Stimulated activated naive CD8-positive, alpha-beta T cell treated with anti-CD3 and anti-CD28 coated beads, Interleukin-15, Interleukin-2, amounts not matched to agents 100 ng/mL and 50 ng/mL, for 24 hours (primary cell): ENCODE measurements at regions not wholly inside any gene's neighbourhood (a gene's known extent, or its start where the extent isn't known, plus 50 kb on each side); places are given as distances from the start of the nearest gene placed in this dataset.

ENCODE experiments used
- H3K27ac Mint-ChIP-seq: one replicate; pipeline ENCODE4 v1.8.0; 2021; ENCODE audit warnings: mild to moderate bottlenecking, mixed read lengths
- H3K27me3 Mint-ChIP-seq: one replicate; pipeline ENCODE4 v1.8.0; 2021; ENCODE audit warnings: mixed read lengths
- H3K36me3 Mint-ChIP-seq: one replicate; pipeline ENCODE4 v1.8.0; 2021; ENCODE audit warnings: low read depth, mixed read lengths
- H3K4me1 Mint-ChIP-seq: one replicate; pipeline ENCODE4 v1.8.0; 2021; ENCODE audit warnings: low read depth, mixed read lengths
- H3K4me3 Mint-ChIP-seq: one replicate; pipeline ENCODE4 v1.8.0; 2021; ENCODE audit warnings: mild to moderate bottlenecking, mixed read lengths
- H3K9me3 Mint-ChIP-seq: one replicate; pipeline ENCODE4 v1.8.0; 2021; ENCODE audit warnings: mixed read lengths

- peaks cover 7% of the 10 kb centered on the region for H3K27me3 Mint-ChIP-seq
- no peak overlapping the region for H3K4me3 Mint-ChIP-seq
- no peak overlapping the region for H3K27ac Mint-ChIP-seq
- H3K4me1 Mint-ChIP-seq: no peaks in the 10 kb centered on the region
- H3K9me3 Mint-ChIP-seq: peaks cover 11% of the 10 kb centered on the region
- no peaks in the 10 kb centered on the region for H3K36me3 Mint-ChIP-seq
Measured at GRCh38 chr16:88314991-88315542, 67.7 kb upstream of the ZNF469 start.

DNA sequence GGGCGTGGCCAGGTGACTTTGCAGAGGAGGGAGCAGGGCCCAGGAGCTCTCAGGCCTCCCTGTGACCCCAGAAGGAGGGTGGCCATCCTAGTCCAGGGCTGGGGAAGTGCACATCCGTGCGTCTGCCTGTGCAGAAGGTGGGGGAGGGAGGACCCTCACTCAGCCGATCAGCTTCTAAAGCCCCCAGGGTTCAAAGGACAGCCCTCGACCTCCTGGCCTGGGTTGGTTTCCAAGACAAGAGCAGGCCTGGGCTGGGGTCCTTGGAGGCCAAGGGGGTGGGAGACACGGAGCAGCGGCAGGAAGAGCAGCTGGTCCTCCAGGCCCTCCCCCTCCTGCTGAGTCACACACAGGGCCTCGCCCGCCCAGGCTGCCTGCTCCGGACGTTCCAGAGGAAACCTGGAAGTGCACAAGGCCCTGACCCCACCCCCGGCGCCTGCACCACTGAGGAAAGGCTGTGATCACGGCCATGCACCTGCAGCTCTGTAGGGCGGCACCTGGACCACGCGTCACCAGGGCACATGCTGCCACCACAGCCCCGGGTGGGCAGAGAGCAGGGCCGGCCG is 67.1 kb upstream of the ZNF469 start:
- Mint-ChIP-seq H3K9me3 (peaks cover 11% of the 10 kb centered on the region), H3K4me3 (no peak overlapping the region), H3K27ac (no peak overlapping the region), H3K36me3 (no peaks in the 10 kb centered on the region), H3K4me1 (no peaks in the 10 kb centered on the region), H3K27me3 (peaks cover 7% of the 10 kb centered on the region)

- no peak overlapping the region for H3K27ac Mint-ChIP-seq
- H3K36me3 Mint-ChIP-seq: no peaks in the 10 kb centered on the region
- peaks cover 11% of the 10 kb centered on the region for H3K9me3 Mint-ChIP-seq
- no peak overlapping the region for H3K4me3 Mint-ChIP-seq
- H3K4me1 Mint-ChIP-seq: no peaks in the 10 kb centered on the region
- H3K27me3 Mint-ChIP-seq: peaks cover 7% of the 10 kb centered on the region
Measured at GRCh38 chr16:88316151-88316550, 66.6 kb upstream of the ZNF469 start.

DNA sequence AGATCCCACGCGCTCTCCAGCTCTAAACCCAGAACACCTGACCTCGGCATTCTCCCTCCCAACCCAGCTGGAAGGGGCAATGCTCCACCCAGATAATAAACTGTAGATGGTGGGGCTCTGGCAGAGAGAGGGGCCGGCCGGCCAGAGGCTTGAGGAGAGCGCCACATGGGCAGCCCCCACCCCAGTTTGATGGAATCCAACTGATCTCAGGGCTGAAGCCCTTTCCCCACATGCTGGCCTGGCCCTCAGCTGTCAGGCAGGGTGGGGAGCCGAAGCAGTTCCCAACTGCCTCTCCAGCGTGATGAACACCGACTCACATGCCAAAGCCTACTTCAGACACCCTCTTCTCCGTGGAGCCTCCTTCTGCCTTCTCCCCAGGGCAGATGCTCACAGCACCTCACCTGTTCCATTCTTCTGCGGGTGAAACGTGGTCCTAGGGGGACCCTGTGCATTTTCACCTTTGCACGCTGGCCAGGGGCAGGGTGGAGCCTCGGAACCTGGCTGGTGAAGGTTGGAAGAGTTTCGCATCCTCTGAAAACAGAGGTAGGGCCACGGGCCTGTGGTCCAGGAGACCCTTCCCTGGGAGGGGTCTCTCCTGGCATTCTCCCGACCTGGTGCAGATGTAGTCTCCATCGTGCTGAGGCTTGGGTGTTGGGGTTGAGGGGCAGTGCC is 65.7 kb upstream of the ZNF469 start:
- H3K27ac Mint-ChIP-seq: no peak overlapping the region
- H3K4me3 Mint-ChIP-seq: no peak overlapping the region
- H3K27me3 Mint-ChIP-seq: peaks cover 7% of the 10 kb centered on the region
- peaks cover 6% of the 10 kb centered on the region for H3K9me3 Mint-ChIP-seq
- no peaks in the 10 kb centered on the region for H3K4me1 Mint-ChIP-seq
- H3K36me3 Mint-ChIP-seq: no peaks in the 10 kb centered on the region

DNA sequence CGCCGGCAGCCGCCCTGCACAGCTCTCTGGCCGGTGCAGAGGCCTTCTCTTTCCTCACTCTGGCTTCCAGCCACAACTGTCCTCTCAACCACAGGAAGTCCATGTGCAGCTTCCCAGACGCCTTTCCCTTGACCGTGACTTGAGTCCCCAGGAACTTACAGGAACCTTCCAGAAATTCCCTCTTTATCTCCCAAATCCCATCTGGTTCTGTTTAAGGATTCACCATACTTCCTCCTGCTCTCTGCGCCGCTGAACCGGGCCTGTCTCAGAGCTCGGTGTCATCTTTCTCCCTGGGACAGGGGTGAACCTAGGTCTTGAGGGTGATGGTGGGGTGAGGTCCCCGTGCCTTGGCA is 65.2 kb upstream of the ZNF469 start:
- Mint-ChIP-seq H3K27ac (no peak overlapping the region), H3K27me3 (peaks cover 7% of the 10 kb centered on the region), H3K9me3 (peaks cover 1% of the 10 kb centered on the region), H3K36me3 (no peaks in the 10 kb centered on the region), H3K4me1 (no peaks in the 10 kb centered on the region), H3K4me3 (no peak overlapping the region)

DNA sequence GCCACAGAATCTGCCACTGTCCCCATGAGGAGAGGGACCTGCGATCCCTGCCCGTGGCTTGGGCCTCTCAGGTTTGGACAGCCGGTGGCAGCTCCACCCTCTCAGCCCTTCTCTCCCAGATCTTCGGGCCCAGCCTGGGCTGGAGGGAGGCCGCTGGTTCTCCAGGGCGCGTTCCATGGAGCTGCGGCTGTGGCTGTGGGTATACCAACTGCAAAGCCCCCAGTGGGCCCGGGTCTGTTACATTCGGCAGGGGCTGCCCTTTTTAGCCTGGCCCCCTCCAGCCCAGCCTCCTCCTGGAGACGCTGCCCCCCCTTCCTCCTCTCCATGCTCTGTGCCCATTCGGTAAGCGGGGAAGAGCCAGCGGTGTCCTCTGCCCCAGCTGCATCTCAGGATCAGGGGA is 64.7 kb upstream of the ZNF469 start:
- no peak overlapping the region for H3K27ac Mint-ChIP-seq
- H3K9me3 Mint-ChIP-seq: no peaks in the 10 kb centered on the region
- H3K27me3 Mint-ChIP-seq: peaks cover 7% of the 10 kb centered on the region
- H3K36me3 Mint-ChIP-seq: no peaks in the 10 kb centered on the region
- H3K4me1 Mint-ChIP-seq: no peaks in the 10 kb centered on the region
- no peak overlapping the region for H3K4me3 Mint-ChIP-seq

DNA sequence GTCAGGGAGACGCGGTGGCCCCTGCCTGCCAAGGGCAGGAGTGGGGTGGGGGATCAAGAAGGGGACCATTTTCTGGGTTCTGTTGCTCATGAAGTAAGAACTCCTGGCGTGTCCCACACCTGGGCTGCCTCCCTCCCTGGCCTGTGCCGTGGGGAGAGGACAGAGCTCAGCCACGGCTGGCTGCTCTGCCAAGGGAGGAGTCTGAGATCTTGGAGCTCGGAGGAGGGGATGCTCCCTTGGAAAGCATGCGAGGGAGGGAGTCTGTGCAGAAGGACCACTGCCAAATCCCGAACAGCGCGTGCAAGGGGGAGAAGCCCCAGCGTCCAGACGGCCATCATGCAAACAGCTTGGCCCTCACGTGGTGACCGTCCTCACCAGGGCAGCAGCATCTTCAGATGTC is 64.2 kb upstream of the ZNF469 start:
- Mint-ChIP-seq H3K4me3 (no peak overlapping the region), H3K9me3 (no peaks in the 10 kb centered on the region), H3K27me3 (peaks cover 4% of the 10 kb centered on the region), H3K36me3 (no peaks in the 10 kb centered on the region), H3K4me1 (no peaks in the 10 kb centered on the region), H3K27ac (no peak overlapping the region)

- Mint-ChIP-seq H3K27ac (no peak overlapping the region), H3K36me3 (no peaks in the 10 kb centered on the region), H3K9me3 (no peaks in the 10 kb centered on the region), H3K4me3 (no peak overlapping the region), H3K4me1 (no peaks in the 10 kb centered on the region), H3K27me3 (no peaks in the 10 kb centered on the region)
Measured at GRCh38 chr16:88319116-88319965, 63.4 kb upstream of the ZNF469 start.

DNA sequence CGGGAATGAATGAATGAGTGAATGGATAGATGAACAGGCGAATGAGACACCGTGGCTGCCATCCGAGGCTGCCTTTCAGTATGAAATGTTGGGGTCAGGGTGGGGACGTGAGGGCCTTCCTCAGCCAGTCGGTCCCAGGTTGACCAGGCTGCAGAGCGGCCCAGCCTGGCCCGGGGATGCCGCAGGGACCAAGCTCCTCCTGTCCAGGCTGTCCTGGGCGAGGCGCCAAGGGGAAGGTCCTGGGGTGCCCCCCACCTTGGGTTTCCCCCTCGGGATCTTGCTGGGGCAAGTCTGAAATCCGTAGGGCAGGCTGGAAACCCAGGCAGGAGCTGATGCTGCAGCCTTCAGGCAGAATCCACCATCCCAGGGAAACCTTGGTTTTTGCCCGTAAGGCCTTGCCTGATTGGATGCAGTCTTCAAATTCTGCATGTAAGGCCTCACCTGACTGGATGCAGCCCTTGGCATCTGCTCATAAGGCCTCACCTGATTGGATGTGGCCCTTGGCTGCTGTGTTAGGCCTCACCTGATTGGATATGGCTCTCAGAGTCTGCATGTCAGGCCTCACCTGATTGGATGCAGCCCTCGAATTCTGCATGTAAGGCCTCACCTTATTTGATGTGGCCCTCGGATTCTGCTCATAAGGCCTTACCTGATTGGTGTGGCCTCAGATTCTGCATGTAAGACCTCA is 61.7 kb upstream of the ZNF469 start:
- H3K27ac Mint-ChIP-seq: no peak overlapping the region
- H3K27me3 Mint-ChIP-seq: no peaks in the 10 kb centered on the region
- H3K4me1 Mint-ChIP-seq: no peaks in the 10 kb centered on the region
- H3K4me3 Mint-ChIP-seq: no peak overlapping the region
- no peaks in the 10 kb centered on the region for H3K36me3 Mint-ChIP-seq
- H3K9me3 Mint-ChIP-seq: no peaks in the 10 kb centered on the region

DNA sequence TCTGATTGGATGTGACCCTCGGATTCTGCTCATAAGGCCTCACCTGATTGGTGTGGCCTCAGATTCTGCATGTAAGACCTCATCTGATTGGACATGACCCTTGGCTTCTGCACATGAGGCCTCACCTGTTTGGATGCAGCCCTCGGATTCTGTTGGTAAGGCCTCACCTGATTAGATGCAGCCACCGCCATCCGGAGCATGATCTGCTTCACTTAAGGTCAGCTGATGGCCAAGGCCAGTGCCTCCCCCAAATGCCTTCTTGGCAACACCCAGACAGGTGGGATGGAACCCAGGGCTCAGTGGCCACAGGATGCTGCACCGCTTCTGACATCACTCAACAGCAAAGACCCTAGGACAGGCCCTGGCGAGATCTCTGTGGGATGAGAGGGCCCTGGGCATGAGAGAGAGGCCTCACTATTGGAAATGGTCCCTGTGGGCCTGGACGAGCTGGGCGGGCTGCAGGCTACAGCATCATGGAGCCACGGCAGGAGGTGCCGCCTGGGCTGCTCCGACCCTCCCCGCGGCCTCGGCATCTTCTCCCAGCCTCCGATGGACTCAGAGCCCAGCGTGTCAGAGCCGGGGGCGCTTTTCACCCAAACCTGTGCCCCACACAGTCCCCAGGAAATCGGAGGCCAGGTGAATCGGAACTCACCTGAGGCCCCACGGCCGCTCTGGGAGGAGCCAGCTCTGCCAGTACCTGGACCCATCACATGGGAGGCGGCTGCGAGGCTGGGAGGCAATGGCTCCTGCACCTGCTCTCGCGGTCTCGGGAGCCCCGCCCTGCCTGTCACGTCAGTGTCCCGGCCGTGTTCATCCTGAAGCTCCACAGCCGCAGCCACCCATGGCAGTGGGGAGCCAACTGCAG is 60.9 kb upstream of the ZNF469 start:
- Mint-ChIP-seq H3K9me3 (no peaks in the 10 kb centered on the region), H3K27ac (no peak overlapping the region), H3K4me3 (no peak overlapping the region), H3K36me3 (no peaks in the 10 kb centered on the region), H3K27me3 (no peaks in the 10 kb centered on the region), H3K4me1 (no peaks in the 10 kb centered on the region)

DNA sequence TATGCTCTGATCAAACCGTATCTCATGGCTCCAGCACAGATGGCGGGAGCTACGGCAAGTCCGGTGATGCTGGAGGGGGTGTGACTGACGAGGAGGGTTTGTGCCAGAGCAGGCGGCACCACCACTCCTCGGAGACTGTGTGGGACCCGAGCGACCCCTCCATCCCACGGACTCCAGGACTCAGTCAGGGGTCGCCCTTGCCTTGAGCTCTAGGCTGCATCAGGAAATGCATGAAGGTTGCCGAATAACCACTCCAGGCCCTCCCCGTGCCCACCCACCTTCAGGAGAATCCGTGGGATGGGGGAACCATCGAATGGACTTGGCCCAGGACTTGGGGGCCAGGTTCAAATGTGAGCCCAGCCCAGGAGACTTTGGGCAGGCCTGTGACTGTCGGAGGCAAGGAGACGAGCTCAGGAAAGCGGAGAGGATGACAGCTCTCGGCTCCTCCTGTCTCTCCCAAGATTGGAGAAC is 60.2 kb upstream of the ZNF469 start:
- no peak overlapping the region for H3K27ac Mint-ChIP-seq
- H3K27me3 Mint-ChIP-seq: no peaks in the 10 kb centered on the region

GRCh38 chr16:88323041-88323440 is 59.7 kb upstream of the ZNF469 start:
- Mint-ChIP-seq H3K36me3 (no peaks in the 10 kb centered on the region), H3K4me3 (no peak overlapping the region), H3K4me1 (no peaks in the 10 kb centered on the region), H3K9me3 (no peaks in the 10 kb centered on the region), H3K27me3 (no peaks in the 10 kb centered on the region), H3K27ac (no peak overlapping the region)

More for the DNA sequence above, 60.2 kb upstream of the ZNF469 start:
- no peak overlapping the region for H3K4me3 Mint-ChIP-seq
- H3K36me3 Mint-ChIP-seq: no peaks in the 10 kb centered on the region
- H3K9me3 Mint-ChIP-seq: no peaks in the 10 kb centered on the region
- no peaks in the 10 kb centered on the region for H3K4me1 Mint-ChIP-seq

DNA sequence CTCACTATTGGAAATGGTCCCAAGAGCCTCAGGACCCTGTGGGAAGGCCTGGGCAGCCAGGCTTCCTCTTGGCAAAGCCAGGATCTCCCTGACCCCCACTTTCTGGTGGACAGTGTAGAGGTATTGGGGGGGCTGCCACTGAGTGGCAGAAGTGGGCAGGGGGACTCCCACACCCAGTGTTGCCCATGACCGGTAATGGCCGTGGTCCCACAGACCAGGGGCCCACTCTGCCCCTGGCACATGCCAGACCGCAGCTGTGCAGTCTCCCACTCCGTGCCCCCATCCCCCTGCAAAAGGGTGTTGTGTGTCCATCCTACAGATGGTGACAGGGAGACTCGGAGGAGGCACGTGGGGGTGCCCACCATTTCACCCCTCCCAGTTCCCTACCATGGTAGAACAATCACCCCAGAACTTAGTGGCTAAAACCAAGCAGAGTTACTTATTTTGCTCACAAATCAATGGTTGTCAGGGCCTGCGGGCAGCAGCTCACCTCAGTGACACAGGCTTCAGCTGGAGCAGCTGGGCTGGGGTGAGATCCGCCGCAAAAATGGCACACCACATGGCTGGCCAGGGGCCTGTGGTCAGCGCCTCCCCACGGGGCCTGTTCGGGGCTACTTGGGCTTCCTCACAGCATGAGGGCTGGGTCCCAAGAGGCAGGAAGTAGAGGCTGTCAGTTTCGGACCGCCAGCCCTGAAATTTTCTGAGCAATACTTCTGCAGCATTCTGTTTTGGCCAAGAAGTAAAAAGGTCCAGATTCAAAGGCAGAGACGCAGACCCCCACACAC is 59.0 kb upstream of the ZNF469 start:
- no peaks in the 10 kb centered on the region for H3K27me3 Mint-ChIP-seq
- H3K36me3 Mint-ChIP-seq: no peaks in the 10 kb centered on the region
- H3K4me3 Mint-ChIP-seq: no peak overlapping the region
- H3K9me3 Mint-ChIP-seq: no peaks in the 10 kb centered on the region
- no peaks in the 10 kb centered on the region for H3K4me1 Mint-ChIP-seq
- no peak overlapping the region for H3K27ac Mint-ChIP-seq
